ENCODE measurements at regions not wholly inside any gene's neighbourhood (a gene's known extent, or its start where the extent isn't known, plus 50 kb on each side); places are given as distances from the start of the nearest gene placed in this dataset.

- no peak overlapping the region for H3K4me3 ChIP-seq (ENCODE audit: low read length)
- H3K9me3 Mint-ChIP-seq, result no peaks in the 10 kb centered on the region
- no peak overlapping the region for H3K4me3 Mint-ChIP-seq
- H3K27ac ChIP-seq (ENCODE audit: low read depth in 1 of 2, low read length in 2 of 2), result no peak overlapping the region
- no peaks in the 10 kb centered on the region for H3K27me3 ChIP-seq (ENCODE audit: control insufficient read depth in 1 of 2, insufficient read depth in 2 of 2, low read length in 2 of 2)
- no peaks in the 10 kb centered on the region for H3K4me1 ChIP-seq (ENCODE audit: insufficient read depth, low read length)
- H3K36me3 ChIP-seq (ENCODE audit: insufficient read depth, low read length), result no peaks in the 10 kb centered on the region
- ChIA-PET POLR2A (no interaction called here), CTCF (no interaction called here)
- no peaks in the 10 kb centered on the region for H3K9me3 ChIP-seq (ENCODE audit: control insufficient read depth in 1 of 2, insufficient read depth in 1 of 2, low read length in 2 of 2)
- intact Hi-C loops (cut with DNase I, micrococcal nuclease), result no loop called here
- DNase-seq (no peak), ATAC-seq (ENCODE audit: poor library complexity) (no peak)
- H3K36me3 Mint-ChIP-seq (ENCODE audit: low read depth), result no peaks in the 10 kb centered on the region
- H3K27me3 Mint-ChIP-seq, result no peaks in the 10 kb centered on the region
- H3K4me1 Mint-ChIP-seq (ENCODE audit: low read depth), result no peaks in the 10 kb centered on the region
- TF ChIP-seq CTCF (IDR thresholded peaks at IDR 0.05), result no peak
- H3K27ac Mint-ChIP-seq, result no peak overlapping the region
These were observed 451.1 kb downstream of the PPARGC1A start for GRCh38 chr4:23438764-23439163.

- DNase-seq (no peak), ATAC-seq (ENCODE audit: poor library complexity) (no peak)
- H3K36me3 ChIP-seq (ENCODE audit: insufficient read depth, low read length), result no peaks in the 10 kb centered on the region
- H3K27ac ChIP-seq (ENCODE audit: low read depth in 1 of 2, low read length in 2 of 2), result no peak overlapping the region
- Mint-ChIP-seq H3K27me3 (no peaks in the 10 kb centered on the region), H3K9me3 (no peaks in the 10 kb centered on the region), H3K36me3 (ENCODE audit: low read depth) (no peaks in the 10 kb centered on the region), H3K4me1 (ENCODE audit: low read depth) (no peaks in the 10 kb centered on the region), H3K4me3 (no peak overlapping the region), H3K27ac (no peak overlapping the region)
- intact Hi-C loops (cut with DNase I, micrococcal nuclease), result no loop called here
- H3K4me1 ChIP-seq (ENCODE audit: insufficient read depth, low read length), result no peaks in the 10 kb centered on the region
- TF ChIP-seq CTCF (IDR thresholded peaks at IDR 0.05), result no peak
- no peaks in the 10 kb centered on the region for H3K27me3 ChIP-seq (ENCODE audit: control insufficient read depth in 1 of 2, insufficient read depth in 2 of 2, low read length in 2 of 2)
- ChIA-PET POLR2A (no interaction called here), CTCF (no interaction called here)
- H3K9me3 ChIP-seq (ENCODE audit: control insufficient read depth in 1 of 2, insufficient read depth in 1 of 2, low read length in 2 of 2), result no peaks in the 10 kb centered on the region
- H3K4me3 ChIP-seq (ENCODE audit: low read length), result no peak overlapping the region
These were observed 460.4 kb downstream of the PPARGC1A start for GRCh38 chr4:23429497-23429896.

GRCh38 chr4:23425570-23425969 lies 464.3 kb downstream of the PPARGC1A start:
- Histone ChIP-seq H3K9me3 (ENCODE audit: control insufficient read depth in 1 of 2, insufficient read depth in 1 of 2, low read length in 2 of 2) (no peaks in the 10 kb centered on the region), H3K36me3 (ENCODE audit: insufficient read depth, low read length) (no peaks in the 10 kb centered on the region), H3K27ac (ENCODE audit: low read depth in 1 of 2, low read length in 2 of 2) (no peak overlapping the region), H3K4me1 (ENCODE audit: insufficient read depth, low read length) (no peaks in the 10 kb centered on the region), H3K4me3 (ENCODE audit: low read length) (no peak overlapping the region), H3K27me3 (ENCODE audit: control insufficient read depth in 1 of 2, insufficient read depth in 2 of 2, low read length in 2 of 2) (no peaks in the 10 kb centered on the region)
- CTCF ChIA-PET, result no interaction called here
- POLR2A ChIA-PET, result no interaction called here
- no peak for DNase-seq
- Mint-ChIP-seq H3K27me3 (no peaks in the 10 kb centered on the region), H3K4me3 (no peak overlapping the region), H3K27ac (no peak overlapping the region), H3K9me3 (no peaks in the 10 kb centered on the region), H3K36me3 (ENCODE audit: low read depth) (no peaks in the 10 kb centered on the region), H3K4me1 (ENCODE audit: low read depth) (no peaks in the 10 kb centered on the region)
- no peak for TF ChIP-seq CTCF (IDR thresholded peaks at IDR 0.05)
- no peak for ATAC-seq (ENCODE audit: poor library complexity)
- intact Hi-C loops (cut with DNase I, micrococcal nuclease), result no loop called here

Data from CD4-positive, alpha-beta T cell (primary cell).